Left lung (tissue), 4 donors: ENCODE measurements at regions not wholly inside any gene's neighbourhood (a gene's known extent, or its start where the extent isn't known, plus 50 kb on each side); places are given as distances from the start of the nearest gene placed in this dataset.

Experiments used
- ATAC-seq: fragments of 200-7000 bp; cut with Tn5 transposase; one replicate; pipeline ENCODE4 v1.9.1; 2020; ENCODE audit warnings: moderate library complexity
- DNase-seq, 4 donors: peaks; one replicate each; pipeline ENCODE4 v3.0.0-alpha.2; 2013 to 2020
- H3K27ac ChIP-seq, 2 donors: fragments of 200-600 bp; sonication (generic) in 1 of 2; one replicate each; pipeline versions ENCODE4 v1.5.0 to v1.8.0; 2020 to 2021
- H3K27me3 ChIP-seq, 2 donors: fragments of 200-600 bp; sonication (generic) in 1 of 2; one replicate each; pipeline versions ENCODE4 v1.5.0 to v1.8.0; 2020 to 2021
- H3K36me3 ChIP-seq, 2 donors: fragments of 200-600 bp; sonication (generic) in 1 of 2; one replicate each; pipeline versions ENCODE4 v1.5.0 to v1.8.0; 2020 to 2021
- H3K4me1 ChIP-seq, 2 donors: fragments of 200-600 bp; one replicate each; pipeline ENCODE4 v1.8.0; 2021
- H3K4me3 ChIP-seq, 2 donors: fragments of 200-600 bp; sonication (generic) in 1 of 2; one replicate each; pipeline versions ENCODE4 v1.5.0 to v1.8.0; 2020 to 2021; ENCODE audit warnings: mild to moderate bottlenecking in 1 of 2
- H3K9me3 ChIP-seq, 2 donors: fragments of 200-600 bp; sonication (generic) in 1 of 2; one replicate each; pipeline versions ENCODE4 v1.5.0 to v1.8.0; 2020 to 2021
- intact Hi-C, 2 donors: fragments of 100-400 bp; cut with DNase I; formaldehyde crosslinking; loops; one replicate each; pipeline versions ENCODE4 v1.11.2 to v1.14.2; 2022
- TF ChIP-seq, protein P1 (sequence below), 2 donors: fragments of 200-600 bp; sonication (generic) in 1 of 2; IDR thresholded peaks; one replicate each; pipeline versions ENCODE4 v1.5.0 to v1.8.0; 2021; ENCODE audit warnings: antibody characterized with exemption in 2 of 2
- donor health status: DM: no; HTN: yes; CAD: no.
- donor health status: DM: no; HTN: no; CAD: no.

DNA sequence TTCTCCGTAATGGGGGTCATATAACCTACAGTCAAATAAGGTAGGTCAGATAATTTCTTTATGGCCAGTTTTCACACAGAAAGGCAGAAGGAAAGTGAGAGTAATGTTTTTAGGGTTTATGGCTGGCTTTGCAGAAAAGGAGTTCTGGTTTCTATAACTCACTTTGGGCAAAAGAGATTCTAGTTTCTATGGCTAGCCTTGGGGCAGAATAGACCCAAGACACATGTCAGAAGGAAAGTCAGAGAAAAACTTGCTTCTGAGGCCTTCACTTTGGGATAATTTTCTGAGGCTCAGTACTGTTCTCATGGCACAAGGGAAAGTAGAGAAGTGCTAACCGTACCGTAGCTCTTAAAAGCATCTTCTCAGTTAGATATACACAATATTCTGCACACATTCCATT is 1145.3 kb downstream of the EFNA5 start:
- H3K36me3 ChIP-seq: no peaks in the 10 kb centered on the region
- TF ChIP-seq, protein P1, sequence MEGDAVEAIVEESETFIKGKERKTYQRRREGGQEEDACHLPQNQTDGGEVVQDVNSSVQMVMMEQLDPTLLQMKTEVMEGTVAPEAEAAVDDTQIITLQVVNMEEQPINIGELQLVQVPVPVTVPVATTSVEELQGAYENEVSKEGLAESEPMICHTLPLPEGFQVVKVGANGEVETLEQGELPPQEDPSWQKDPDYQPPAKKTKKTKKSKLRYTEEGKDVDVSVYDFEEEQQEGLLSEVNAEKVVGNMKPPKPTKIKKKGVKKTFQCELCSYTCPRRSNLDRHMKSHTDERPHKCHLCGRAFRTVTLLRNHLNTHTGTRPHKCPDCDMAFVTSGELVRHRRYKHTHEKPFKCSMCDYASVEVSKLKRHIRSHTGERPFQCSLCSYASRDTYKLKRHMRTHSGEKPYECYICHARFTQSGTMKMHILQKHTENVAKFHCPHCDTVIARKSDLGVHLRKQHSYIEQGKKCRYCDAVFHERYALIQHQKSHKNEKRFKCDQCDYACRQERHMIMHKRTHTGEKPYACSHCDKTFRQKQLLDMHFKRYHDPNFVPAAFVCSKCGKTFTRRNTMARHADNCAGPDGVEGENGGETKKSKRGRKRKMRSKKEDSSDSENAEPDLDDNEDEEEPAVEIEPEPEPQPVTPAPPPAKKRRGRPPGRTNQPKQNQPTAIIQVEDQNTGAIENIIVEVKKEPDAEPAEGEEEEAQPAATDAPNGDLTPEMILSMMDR (IDR thresholded peaks at IDR 0.05): no peak
- H3K27ac ChIP-seq: no peak overlapping the region
- DNase-seq: no peak
- ATAC-seq: no peak
- no peak overlapping the region for H3K4me3 ChIP-seq
- no peaks in the 10 kb centered on the region for H3K4me1 ChIP-seq
- intact Hi-C loops: no loop called here
- no peaks in the 10 kb centered on the region for H3K9me3 ChIP-seq
- H3K27me3 ChIP-seq: no peaks in the 10 kb centered on the region

DNA sequence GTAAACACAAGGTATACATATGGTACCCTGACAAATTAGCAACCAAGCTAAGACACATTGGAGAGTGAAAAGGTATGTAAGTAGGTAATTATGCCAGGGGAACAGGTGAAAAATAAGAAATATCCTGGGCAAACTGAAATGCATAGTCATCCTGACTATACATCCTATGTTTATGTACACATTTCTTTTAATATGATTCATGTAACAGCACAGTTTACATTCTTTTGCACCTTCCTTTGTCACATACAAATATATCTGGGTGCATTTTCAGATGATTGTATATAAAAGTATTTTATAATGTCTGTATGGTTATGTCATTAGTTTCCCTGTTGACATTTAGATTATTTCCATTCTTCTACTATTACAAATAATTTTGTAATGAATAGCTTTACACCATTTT is 1146.9 kb downstream of the EFNA5 start:
- no peaks in the 10 kb centered on the region for H3K4me1 ChIP-seq
- H3K27ac ChIP-seq: no peak overlapping the region
- no peaks in the 10 kb centered on the region for H3K27me3 ChIP-seq
- no peak overlapping the region for H3K4me3 ChIP-seq
- no peak for ATAC-seq
- TF ChIP-seq, protein P1 (IDR thresholded peaks at IDR 0.05): no peak
- no peaks in the 10 kb centered on the region for H3K36me3 ChIP-seq
- DNase-seq: no peak
- H3K9me3 ChIP-seq: no peaks in the 10 kb centered on the region
- intact Hi-C loops: no loop called here

DNA sequence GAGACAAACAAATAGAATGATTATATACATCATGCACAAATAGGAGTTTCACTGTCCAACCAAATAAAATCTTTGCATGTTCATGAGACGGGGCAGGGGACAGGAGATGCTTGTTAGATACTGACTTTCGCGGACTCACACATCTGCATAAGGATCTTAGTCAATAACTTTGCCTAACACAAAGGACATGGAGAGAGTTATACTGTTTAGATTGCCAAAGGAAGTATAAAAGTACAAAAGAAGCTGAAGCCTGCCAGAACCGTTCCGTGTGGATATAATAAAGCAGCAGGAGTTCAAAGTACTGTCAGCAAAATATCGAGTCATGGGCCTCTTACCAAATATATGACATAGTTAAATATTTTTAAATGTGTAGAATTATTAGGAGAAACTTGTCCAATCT is 1148.4 kb downstream of the EFNA5 start:
- intact Hi-C loops: no loop called here
- no peaks in the 10 kb centered on the region for H3K9me3 ChIP-seq
- no peaks in the 10 kb centered on the region for H3K27me3 ChIP-seq
- H3K27ac ChIP-seq: no peak overlapping the region
- TF ChIP-seq, protein P1 (IDR thresholded peaks at IDR 0.05): no peak
- H3K4me1 ChIP-seq: no peaks in the 10 kb centered on the region
- no peak overlapping the region for H3K4me3 ChIP-seq
- no peaks in the 10 kb centered on the region for H3K36me3 ChIP-seq
- peak in 1 of 4 donors; percentile 10 for DNase-seq
- ATAC-seq: no peak

DNA sequence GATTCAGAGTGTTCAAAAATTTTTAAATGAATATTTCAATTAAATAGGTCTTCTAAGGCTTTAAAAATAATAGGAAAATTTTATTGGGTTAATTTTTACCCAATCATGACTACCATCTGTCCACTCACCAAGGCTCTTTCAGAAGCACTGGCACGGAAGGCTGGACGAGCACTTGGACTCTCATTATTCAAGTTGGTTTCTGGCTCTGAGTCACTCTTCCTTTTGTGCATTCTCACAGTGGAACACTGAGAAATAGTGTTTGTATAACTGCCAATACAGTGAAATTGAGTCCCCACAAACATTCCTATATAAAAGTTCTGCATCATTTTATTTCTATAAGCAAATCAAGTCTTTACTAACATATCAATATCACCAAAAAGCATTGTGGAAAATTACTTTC is 1149.0 kb downstream of the EFNA5 start:
- Histone ChIP-seq H3K36me3 (no peaks in the 10 kb centered on the region), H3K27ac (no peak overlapping the region), H3K4me3 (no peak overlapping the region), H3K4me1 (no peaks in the 10 kb centered on the region), H3K9me3 (no peaks in the 10 kb centered on the region), H3K27me3 (no peaks in the 10 kb centered on the region)
- ATAC-seq (no peak), DNase-seq (no peak)
- intact Hi-C loops: no loop called here
- TF ChIP-seq, protein P1 (IDR thresholded peaks at IDR 0.05): no peak

DNA sequence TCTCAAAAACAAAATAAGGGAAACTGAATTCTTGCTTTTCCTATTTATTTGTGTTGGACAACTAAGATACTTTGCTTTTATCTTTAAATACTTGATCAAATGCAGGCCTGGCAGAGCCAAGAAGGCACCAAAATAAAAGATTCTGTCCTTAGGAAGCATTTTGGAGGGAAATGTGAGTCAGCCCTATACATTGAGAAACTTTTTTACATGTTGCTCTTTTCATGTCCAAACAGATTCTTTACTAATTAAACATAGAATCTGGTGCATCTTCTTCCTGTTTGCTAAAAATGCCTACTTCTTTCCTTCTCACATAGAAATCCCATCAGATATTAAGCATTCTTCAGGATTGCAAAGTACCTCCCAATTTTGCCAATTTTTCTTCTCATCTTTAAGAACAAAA is 1160.4 kb downstream of the EFNA5 start:
- DNase-seq: no peak
- Histone ChIP-seq H3K27ac (no peak overlapping the region), H3K4me3 (no peak overlapping the region), H3K9me3 (peaks cover 0 to 5% of the 10 kb centered on the region in 2 donors), H3K36me3 (no peaks in the 10 kb centered on the region), H3K4me1 (no peaks in the 10 kb centered on the region), H3K27me3 (no peaks in the 10 kb centered on the region)
- ATAC-seq: no peak
- TF ChIP-seq, protein P1 (IDR thresholded peaks at IDR 0.05): no peak
- intact Hi-C loops: no loop called here
